Ovary (tissue), 7 donors: ENCODE measurements at regions not wholly inside any gene's neighbourhood (a gene's known extent, or its start where the extent isn't known, plus 50 kb on each side); places are given as distances from the start of the nearest gene placed in this dataset.

Experiments
- DNase-seq, 5 donors: peaks; one replicate each; pipeline ENCODE4 v3.0.0-alpha.2; 2019 to 2020
- H3K27ac ChIP-seq, 2 donors: fragments of 200-600 bp; one replicate each; pipeline versions ENCODE4 v1.5.1 to v1.8.0; 2019 to 2022
- H3K27me3 ChIP-seq: fragments of 200-600 bp; one replicate; pipeline ENCODE4 v1.8.0; 2022
- H3K36me3 ChIP-seq: fragments of 200-600 bp; sonication (generic); one replicate; pipeline ENCODE4 v1.5.1; 2019
- H3K4me1 ChIP-seq: one replicate; pipeline ENCODE4 v1.8.1; 2013; ENCODE audit warnings: mild to moderate bottlenecking, moderate library complexity; ENCODE audit not compliant: insufficient read depth
- H3K4me3 ChIP-seq: fragments of 200-600 bp; sonication (generic); one replicate; pipeline ENCODE4 v1.5.1; 2017
- H3K9me3 ChIP-seq, 2 donors: fragments of 200-600 bp in 1 of 2; sonication (generic) in 1 of 2; one replicate each; pipeline versions ENCODE4 v1.5.1 to v1.8.1; 2013 to 2019; ENCODE audit warnings: mild to moderate bottlenecking in 1 of 2, moderate library complexity in 1 of 2
- EP300 ChIP-seq: sonication (generic); formaldehyde crosslinking; IDR thresholded peaks from one replicate; pipeline ENCODE4 v1.6.1; 2017; ENCODE audit warnings: antibody characterized with exemption
- POLR2A ChIP-seq: fragments of 450-650 bp; IDR thresholded peaks from one replicate; pipeline ENCODE4 v1.6.1; 2017; ENCODE audit warnings: antibody characterized with exemption, mild to moderate bottlenecking, moderate library complexity
- WGBS, 3 donors: extraction: QIAGEN DNeasy Blood & Tissue Kit in 1 of 3; methylation state at CpG; one replicate each; pipeline versions ENCODE4 v1.1.5 to v1.1.7; 2013 to 2017; 5-methylcytosine and 5-hydroxymethylcytosine counted together
- intact Hi-C, 4 donors: fragments of 100-400 bp; cut with DNase I; formaldehyde crosslinking; loops; one replicate each; pipeline versions ENCODE4 v1.11.0 to v1.15.1; 2022 to 2023
- TF ChIP-seq, protein P1 (sequence below), 3 donors: fragments of 450-650 bp in 2 of 3; fragments of 200-600 bp in 1 of 3; IDR thresholded peaks; one replicate each; pipeline versions ENCODE4 v1.5.1 to v1.8.0; 2016 to 2022; ENCODE audit warnings: antibody characterized with exemption in 3 of 3, mild to moderate bottlenecking in 1 of 3
- donor health status: DM: no; HTN: no; CAD: no; lungs with moderate emphysema.
- donor health status: DM: no; HTN: no; CAD: no.
- donor health status: Bipolar disorder and iron deficiency.
- donor health status: DM: no; HTN: no; CAD: no.
- donor health status: DM: yes; HTN: yes; CAD: no.

DNA sequence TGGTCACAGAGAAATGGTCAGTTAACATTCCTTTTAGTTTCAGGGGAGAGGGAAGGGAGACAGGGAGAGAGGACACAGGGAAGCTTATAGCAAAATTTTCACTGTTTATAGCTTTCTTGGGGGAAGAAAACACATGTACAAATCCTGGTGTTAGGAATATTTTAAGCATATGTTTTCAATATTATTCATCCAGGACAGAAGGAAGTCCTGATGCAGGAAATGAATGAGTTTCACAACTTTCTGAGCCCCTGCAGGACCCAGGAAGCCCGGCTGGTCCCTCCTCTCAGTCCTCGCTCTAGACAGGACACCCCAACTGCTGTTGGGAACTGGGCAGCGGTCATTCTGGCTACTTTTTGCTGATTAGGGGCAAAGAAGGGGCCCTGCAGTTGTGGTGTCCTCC lies 71.1 kb upstream of the ZDHHC17 start:
- Histone ChIP-seq H3K4me1 (no peaks in the 10 kb centered on the region), H3K36me3 (no peaks in the 10 kb centered on the region), H3K27me3 (no peaks in the 10 kb centered on the region), H3K27ac (no peak overlapping the region), H3K4me3 (no peak overlapping the region), H3K9me3 (no peaks in the 10 kb centered on the region)
- intact Hi-C loops = no loop called here
- TF ChIP-seq EP300 (no peak), POLR2A (no peak)
- TF ChIP-seq, protein P1, sequence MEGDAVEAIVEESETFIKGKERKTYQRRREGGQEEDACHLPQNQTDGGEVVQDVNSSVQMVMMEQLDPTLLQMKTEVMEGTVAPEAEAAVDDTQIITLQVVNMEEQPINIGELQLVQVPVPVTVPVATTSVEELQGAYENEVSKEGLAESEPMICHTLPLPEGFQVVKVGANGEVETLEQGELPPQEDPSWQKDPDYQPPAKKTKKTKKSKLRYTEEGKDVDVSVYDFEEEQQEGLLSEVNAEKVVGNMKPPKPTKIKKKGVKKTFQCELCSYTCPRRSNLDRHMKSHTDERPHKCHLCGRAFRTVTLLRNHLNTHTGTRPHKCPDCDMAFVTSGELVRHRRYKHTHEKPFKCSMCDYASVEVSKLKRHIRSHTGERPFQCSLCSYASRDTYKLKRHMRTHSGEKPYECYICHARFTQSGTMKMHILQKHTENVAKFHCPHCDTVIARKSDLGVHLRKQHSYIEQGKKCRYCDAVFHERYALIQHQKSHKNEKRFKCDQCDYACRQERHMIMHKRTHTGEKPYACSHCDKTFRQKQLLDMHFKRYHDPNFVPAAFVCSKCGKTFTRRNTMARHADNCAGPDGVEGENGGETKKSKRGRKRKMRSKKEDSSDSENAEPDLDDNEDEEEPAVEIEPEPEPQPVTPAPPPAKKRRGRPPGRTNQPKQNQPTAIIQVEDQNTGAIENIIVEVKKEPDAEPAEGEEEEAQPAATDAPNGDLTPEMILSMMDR (IDR thresholded peaks at IDR 0.05) = no peak
- WGBS, 3 donors = 71 to 94% (median 85%) methylated on average over 3 of the region's 3 CpGs
- DNase-seq = no peak

DNA sequence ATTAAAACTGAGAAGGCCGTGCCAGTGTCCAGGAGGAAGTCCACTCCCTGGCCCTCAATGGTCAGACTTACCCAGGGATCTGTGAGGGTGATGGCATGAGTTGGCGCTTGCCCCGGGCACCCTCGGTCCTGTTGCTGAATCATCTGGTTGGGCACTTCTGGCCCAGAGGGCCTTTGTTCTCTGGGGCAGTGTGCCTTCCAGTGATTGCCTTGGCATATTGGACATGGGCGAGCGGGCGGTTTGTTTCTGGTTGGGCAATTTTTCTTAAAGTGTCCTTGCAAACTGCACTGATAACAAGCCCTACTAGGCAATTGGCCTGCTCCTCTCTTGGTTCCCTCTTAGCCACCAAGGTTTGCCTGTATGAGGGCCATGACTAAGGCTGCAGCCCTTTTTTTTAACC lies 69.5 kb upstream of the ZDHHC17 start:
- H3K27ac ChIP-seq = no peak overlapping the region
- DNase-seq = no peak
- no peak for TF ChIP-seq POLR2A
- TF ChIP-seq, protein P1 (IDR thresholded peaks at IDR 0.05) = no peak
- no peak for TF ChIP-seq EP300
- no peaks in the 10 kb centered on the region for H3K27me3 ChIP-seq
- H3K36me3 ChIP-seq = no peaks in the 10 kb centered on the region
- no peaks in the 10 kb centered on the region for H3K9me3 ChIP-seq
- H3K4me1 ChIP-seq = no peaks in the 10 kb centered on the region
- no peak overlapping the region for H3K4me3 ChIP-seq
- 95 to 98% (median 98%) methylated on average over 7 of the region's 7 CpGs for WGBS, 3 donors
- intact Hi-C loops = no loop called here

DNA sequence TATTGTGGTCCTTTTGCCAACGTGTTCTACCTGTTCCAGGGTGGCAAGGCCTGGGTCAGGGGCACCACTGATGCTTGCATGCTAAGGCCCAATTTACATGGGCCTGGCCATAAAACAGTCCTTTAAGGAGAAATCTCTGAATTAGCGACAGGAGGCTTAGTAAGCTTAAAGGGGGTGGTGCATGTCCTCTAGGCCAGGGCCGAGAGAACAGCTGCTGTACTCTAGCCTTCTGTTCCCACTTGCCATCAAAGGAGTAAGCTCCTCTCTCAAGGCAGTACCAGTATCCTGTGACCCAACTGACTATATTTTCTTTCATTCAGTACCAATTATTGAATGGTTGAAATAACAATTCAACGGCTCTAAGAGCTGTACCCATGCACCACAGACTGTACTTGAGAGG lies 67.7 kb upstream of the ZDHHC17 start:
- TF ChIP-seq, protein P1 (IDR thresholded peaks at IDR 0.05) = no peak
- TF ChIP-seq EP300 (no peak), POLR2A (no peak)
- no peak for DNase-seq
- no peaks in the 10 kb centered on the region for H3K27me3 ChIP-seq
- no peaks in the 10 kb centered on the region for H3K4me1 ChIP-seq
- no peak overlapping the region for H3K4me3 ChIP-seq
- H3K27ac ChIP-seq = no peak overlapping the region
- H3K9me3 ChIP-seq = no peaks in the 10 kb centered on the region
- WGBS, 3 donors = 87 to 89% (median 87%) methylated on average over 4 of the region's 4 CpGs
- intact Hi-C loops = no loop called here
- no peaks in the 10 kb centered on the region for H3K36me3 ChIP-seq

DNA sequence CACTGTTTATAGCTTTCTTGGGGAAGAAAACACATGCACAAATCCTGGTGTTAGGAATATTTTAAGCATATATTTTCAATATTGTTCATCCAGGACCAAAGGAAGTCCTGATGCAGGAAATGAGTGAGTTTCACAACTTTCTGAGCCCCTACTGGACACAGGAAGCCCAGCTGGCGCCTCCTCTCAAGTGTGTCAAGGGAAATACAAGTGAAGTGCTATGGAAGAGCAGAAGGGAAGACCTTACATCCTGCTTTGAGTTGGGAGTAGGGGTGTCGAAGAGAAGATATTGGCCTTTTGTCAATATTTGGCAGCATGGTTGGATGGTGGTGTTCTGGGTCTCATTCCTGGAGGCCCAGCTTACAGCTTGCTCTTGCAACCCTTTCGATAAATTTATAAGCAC lies 66.1 kb upstream of the ZDHHC17 start:
- intact Hi-C loops = no loop called here
- no peaks in the 10 kb centered on the region for H3K27me3 ChIP-seq
- TF ChIP-seq, protein P1 (IDR thresholded peaks at IDR 0.05) = no peak
- no peak for TF ChIP-seq POLR2A
- H3K9me3 ChIP-seq = no peaks in the 10 kb centered on the region
- DNase-seq = no peak
- H3K27ac ChIP-seq = no peak overlapping the region
- H3K4me3 ChIP-seq = no peak overlapping the region
- WGBS, 3 donors = 83 to 88% (median 86%) methylated on average over 3 of the region's 3 CpGs
- H3K36me3 ChIP-seq = no peaks in the 10 kb centered on the region
- H3K4me1 ChIP-seq = no peaks in the 10 kb centered on the region

DNA sequence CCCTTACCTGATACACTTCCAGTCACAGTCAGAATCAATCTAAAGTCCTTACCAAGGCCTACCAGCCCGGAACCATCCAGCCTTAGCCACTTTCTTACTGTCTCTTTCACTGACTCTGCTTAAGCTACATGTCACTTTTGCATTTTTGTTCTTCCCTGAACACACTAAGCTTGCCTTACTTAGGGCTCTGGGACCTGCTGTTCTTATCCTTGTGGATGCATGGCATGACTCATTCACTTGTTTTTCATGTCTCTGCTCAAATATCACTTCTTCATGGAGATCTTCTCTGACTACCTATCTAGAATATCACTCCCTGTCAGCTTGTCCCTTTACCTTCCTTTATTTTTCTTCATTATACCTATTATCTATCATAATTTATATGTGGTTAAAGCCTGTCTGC lies 65.6 kb upstream of the ZDHHC17 start:
- no peak overlapping the region for H3K4me3 ChIP-seq
- no peak overlapping the region for H3K27ac ChIP-seq
- WGBS, 3 donors = 92 to 98% (median 94%) methylated on average over 1 of the region's 1 CpG
- DNase-seq = no peak
- H3K27me3 ChIP-seq = no peaks in the 10 kb centered on the region
- TF ChIP-seq POLR2A = no peak
- TF ChIP-seq, protein P1 (IDR thresholded peaks at IDR 0.05) = no peak
- no peak for TF ChIP-seq EP300
- H3K36me3 ChIP-seq = no peaks in the 10 kb centered on the region
- intact Hi-C loops = no loop called here
- no peaks in the 10 kb centered on the region for H3K9me3 ChIP-seq
- no peaks in the 10 kb centered on the region for H3K4me1 ChIP-seq
